GM19395 (cell line): ENCODE measurements at regions not wholly inside any gene's neighbourhood (a gene's known extent, or its start where the extent isn't known, plus 50 kb on each side); places are given as distances from the start of the nearest gene placed in this dataset.

Source experiments
- ATAC-seq: cut with Tn5 transposase; IDR thresholded peaks from one replicate; pipeline ENCODE4 v1.9.1; 2021; ENCODE audit warnings: mild to moderate bottlenecking, moderate library complexity; ENCODE audit not compliant: unreplicated experiment

GRCh38 chr21:22993822-22994574 is 1995.8 kb downstream of the NCAM2 start:
- no peak for ATAC-seq

- ATAC-seq = no peak
Measured at GRCh38 chr21:23003951-23004350, 2005.7 kb downstream of the NCAM2 start.

- ATAC-seq = no peak
Measured at GRCh38 chr21:23008601-23009202, 2010.5 kb downstream of the NCAM2 start.

- ATAC-seq = no peak
Measured at GRCh38 chr21:23009360-23009759, 2011.2 kb downstream of the NCAM2 start.

- ATAC-seq = no peak
Measured at GRCh38 chr21:23014021-23014420, 2015.8 kb downstream of the NCAM2 start.

GRCh38 chr21:23016617-23017016 is 2018.4 kb downstream of the NCAM2 start:
- ATAC-seq = no peak

- ATAC-seq = no peak
Measured at GRCh38 chr21:23017989-23018388, 2019.8 kb downstream of the NCAM2 start.

GRCh38 chr21:23020969-23021368 is 2022.8 kb downstream of the NCAM2 start:
- ATAC-seq = no peak

- ATAC-seq = no peak
Measured at GRCh38 chr21:23021481-23021880, 2023.3 kb downstream of the NCAM2 start.

- ATAC-seq = no peak
Measured at GRCh38 chr21:23026878-23027277, 2028.7 kb downstream of the NCAM2 start.

GRCh38 chr21:23039846-23040245 is 2041.6 kb downstream of the NCAM2 start:
- ATAC-seq = no peak

- no peak for ATAC-seq
Measured at GRCh38 chr21:23045955-23046354, 2047.7 kb downstream of the NCAM2 start.

- ATAC-seq = no peak
Measured at GRCh38 chr21:23067672-23068071, 2069.5 kb downstream of the NCAM2 start.

GRCh38 chr21:23083242-23083641 is 2085.0 kb downstream of the NCAM2 start:
- ATAC-seq = no peak

- ATAC-seq = no peak
Measured at GRCh38 chr21:23093259-23093658, 2095.1 kb downstream of the NCAM2 start.

GRCh38 chr21:23099185-23099584 is 2101.0 kb downstream of the NCAM2 start:
- ATAC-seq = no peak

- no peak for ATAC-seq
Measured at GRCh38 chr21:23101111-23101510, 2102.9 kb downstream of the NCAM2 start.

GRCh38 chr21:23108533-23108932 is 2110.3 kb downstream of the NCAM2 start:
- no peak for ATAC-seq

GRCh38 chr21:23111070-23111600 is 2112.9 kb downstream of the NCAM2 start:
- no peak for ATAC-seq

GRCh38 chr21:23119491-23119890 is 2121.3 kb downstream of the NCAM2 start:
- no peak for ATAC-seq

- ATAC-seq = no peak
Measured at GRCh38 chr21:23127973-23128372, 2129.8 kb downstream of the NCAM2 start.

GRCh38 chr21:23130308-23130707 is 2132.1 kb downstream of the NCAM2 start:
- ATAC-seq = no peak
